NCI-H510A (cell line): ENCODE measurements at regions not wholly inside any gene's neighbourhood (a gene's known extent, or its start where the extent isn't known, plus 50 kb on each side); places are given as distances from the start of the nearest gene placed in this dataset.

Source experiments
- DNase-seq: peaks from one replicate; lab custom pipeline; 2025; lab: John Stamatoyannopoulos, UW

DNA sequence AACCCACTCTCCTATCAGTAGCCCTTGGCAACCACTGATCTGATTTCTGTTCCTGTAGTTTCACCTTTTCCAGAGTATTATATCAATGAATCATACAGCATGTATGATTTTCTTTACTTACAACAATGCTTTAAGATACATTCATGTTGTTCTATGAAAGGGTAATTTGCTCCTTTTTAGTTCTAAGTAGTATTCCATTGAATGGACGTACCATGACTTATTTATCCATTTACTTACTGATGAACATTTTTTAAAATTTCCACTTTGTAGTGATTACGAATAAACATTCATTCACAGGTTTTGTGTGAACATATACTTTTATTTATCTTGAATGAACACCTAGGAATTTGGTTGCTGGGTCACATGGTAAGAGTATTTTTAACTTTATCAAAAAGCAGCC lies 620.8 kb downstream of the HTR1A start:
- DNase-seq, result no peak

DNA sequence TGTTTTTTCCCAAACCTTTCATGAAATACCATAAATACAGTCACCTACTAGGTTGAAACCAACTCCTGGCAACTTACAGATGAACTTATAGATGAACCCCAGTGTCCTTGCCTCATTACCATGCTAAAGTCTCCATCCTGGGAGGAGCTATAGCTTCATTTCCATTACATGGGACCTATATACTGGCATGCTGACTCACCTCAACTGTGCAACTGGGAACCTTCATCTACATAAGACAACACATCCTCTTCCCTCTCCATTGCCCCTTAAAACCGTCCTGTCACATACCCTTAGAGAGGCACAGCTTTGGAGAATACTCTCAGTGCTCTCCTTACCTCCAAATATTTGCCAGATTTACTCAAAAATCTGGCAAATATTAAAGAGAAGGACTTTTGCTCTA lies 638.3 kb downstream of the HTR1A start:
- DNase-seq, result no peak

DNA sequence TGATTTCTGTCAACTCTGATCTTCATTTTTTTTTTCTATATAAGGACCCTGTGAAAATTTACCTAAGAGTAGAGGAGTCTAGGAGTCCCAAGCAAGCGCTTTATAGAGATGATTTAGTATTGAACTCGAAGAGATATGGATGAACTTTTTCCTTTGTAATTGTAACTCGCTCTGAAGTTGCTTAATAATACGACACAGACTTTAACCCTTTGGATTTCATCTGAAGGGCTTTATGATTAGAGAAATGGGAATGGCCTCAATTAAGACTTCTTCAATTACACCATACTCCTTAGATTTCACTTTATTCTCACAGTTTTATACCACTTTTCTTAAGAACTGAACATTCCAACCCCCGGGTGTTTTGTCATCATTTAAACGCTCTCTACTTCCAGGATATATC lies 647.7 kb downstream of the HTR1A start:
- no peak for DNase-seq

DNA sequence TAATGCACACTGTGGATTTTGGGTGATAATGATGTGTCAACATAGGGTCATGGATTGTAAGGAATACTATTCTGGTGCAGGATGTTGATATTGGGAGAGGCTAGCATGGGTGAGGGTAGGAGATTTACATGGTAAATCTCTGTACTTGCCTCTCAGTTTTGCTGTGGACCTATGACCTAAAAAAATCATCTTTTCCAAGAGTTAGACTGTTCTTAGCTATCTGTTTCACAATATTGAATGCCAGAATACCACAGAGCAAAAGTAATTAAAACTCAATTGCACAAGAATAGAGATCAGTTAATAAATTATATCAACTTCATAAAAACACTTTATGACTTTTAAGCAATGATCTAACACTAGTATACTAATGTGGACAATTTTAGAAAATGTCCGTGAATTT lies 651.6 kb downstream of the HTR1A start:
- no peak for DNase-seq

DNA sequence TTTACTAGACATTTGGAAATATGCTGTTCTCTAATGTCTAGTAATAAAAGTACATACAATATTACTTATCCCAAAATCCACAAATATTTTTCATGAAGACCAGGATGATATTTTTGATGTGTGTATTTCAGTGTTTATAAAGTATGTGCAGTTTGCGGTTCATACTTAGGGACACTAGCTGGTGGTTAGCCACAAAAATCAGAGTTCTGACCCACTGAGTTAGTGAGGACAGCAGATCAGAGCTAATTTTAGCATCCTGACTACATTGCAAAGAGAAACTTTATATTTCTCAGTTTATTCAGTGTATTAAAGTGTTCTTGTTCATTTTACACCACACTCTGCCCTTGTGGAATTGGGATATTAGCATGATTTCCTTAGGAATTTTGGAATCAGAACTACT lies 655.3 kb downstream of the HTR1A start:
- DNase-seq, result no peak

DNA sequence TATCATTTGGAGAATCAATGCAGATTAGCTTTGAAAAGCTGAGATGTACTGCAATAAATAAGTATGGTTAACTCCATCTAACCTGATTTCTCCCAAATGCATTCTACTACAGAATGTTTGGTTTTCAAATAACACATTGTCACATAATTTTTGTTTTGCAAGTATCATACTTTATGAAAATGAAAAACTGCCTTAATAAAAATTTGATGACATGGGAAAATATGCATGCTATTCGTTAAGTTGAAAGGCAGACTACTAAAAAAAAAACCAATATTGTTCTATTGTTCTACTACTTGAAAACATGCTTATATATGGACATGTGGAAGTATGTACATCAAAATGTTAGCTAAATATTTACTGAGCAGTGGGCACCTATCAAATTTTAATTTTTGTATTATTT lies 668.9 kb downstream of the HTR1A start:
- DNase-seq, result no peak

DNA sequence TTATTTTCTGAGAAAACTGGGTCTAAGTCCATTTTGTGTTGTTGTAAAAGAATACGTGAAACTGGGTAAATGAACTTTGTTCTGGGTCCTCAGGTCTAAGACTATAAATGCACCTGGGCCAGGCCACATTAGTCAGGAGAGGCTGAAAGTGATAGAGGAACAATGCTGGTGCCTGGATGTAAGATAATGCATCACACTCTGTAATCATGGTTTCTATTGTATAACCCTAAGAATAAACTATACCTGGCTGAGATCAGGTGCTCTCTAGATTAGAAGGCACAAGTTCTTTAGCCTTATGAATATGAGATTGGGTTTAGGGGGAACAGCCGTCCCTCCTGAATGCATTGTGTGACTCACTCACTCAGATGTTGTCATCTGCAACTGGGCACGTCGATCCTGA lies 675.5 kb downstream of the HTR1A start:
- DNase-seq, result no peak

DNA sequence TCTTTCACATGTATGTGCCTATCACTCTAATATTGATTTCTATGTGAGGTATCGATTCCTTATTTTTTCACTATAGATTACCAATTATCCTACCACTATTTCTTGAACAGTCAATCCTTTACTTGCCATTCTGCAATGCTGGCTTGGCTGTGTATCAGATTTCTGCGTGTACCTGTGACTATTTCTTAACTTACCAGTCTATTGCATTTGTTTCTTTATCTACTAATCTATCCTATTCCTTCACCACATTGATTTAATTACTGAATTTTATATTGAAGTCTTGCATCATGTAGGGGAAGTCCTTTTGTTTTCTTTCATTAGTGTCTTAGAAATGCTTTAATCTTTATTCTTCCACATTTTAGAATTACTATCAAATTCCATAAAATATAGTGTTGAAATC lies 684.8 kb downstream of the LRRC70 start:
- DNase-seq, result no peak

DNA sequence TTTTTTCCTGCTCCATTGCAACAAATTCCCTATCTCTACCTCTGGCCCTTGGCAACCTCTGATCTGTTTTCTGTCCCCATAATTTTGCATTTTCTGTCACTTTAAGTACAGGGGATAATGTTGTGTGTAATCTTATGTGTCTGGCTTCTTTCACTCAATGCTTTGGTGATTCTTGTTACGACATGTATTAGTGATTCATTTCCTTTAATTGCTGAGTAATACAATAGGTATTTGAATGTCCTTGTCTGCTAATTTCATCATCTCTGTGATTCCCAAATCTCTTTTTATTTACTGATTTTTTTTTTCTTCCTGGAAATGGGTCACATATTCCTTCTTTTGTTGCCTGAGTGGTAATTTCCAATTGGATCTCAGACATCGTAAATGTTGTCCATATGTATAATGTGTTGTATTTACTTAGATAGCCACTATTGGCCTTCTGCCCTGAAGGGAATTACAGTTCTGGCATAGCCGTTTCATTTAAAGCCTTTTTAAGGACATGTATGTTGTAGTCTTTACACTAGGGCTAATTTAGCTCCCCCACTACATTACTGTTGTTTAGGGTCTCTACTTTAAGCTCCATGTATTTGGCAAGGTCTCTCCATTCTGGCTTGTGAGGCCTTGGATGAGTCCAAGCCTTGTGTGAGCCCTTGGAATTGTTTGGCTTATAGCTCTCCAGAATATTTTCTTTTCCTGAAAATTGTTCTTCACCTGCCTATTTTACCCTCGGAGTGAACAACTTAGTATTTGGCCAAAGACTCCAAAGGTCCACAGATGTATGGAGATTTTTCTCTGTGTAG lies 683.8 kb downstream of the LRRC70 start:
- no peak for DNase-seq

DNA sequence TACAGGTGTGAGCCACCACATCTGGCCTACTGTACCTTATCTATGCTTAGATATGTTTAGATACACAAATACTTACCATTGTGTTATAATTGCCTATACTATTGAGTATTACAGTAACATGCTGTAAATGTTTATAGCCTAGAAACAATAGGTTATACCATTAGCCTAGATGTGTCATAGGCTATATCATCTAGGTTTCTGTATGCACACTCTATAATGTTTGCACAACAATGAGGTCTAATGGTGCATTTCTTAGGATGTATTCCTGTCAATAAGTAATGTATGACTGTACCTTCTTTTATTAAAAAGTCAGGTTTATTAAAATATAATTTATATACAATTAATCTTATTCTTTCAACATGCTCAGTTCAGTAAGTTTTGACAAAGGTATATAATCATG lies 683.1 kb downstream of the LRRC70 start:
- no peak for DNase-seq

DNA sequence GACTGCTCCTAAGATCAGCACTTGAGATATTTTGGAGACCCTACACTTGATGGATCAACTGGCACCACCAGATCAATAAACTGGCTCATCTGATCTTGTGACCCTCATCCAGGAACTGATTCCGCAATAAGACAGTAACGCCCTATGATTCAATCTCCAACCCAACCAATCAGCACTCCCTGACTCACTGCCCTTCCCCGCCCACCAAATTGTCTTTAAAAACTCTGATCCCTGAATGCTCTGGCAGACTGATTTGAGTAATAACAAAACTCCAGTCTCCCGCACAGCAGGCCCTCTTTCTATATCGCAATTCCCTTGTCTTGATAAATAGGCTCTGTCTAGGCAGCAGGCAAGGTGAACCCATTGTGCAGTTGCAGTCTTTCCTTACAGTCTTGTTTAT lies 677.0 kb downstream of the LRRC70 start:
- DNase-seq, result no peak

DNA sequence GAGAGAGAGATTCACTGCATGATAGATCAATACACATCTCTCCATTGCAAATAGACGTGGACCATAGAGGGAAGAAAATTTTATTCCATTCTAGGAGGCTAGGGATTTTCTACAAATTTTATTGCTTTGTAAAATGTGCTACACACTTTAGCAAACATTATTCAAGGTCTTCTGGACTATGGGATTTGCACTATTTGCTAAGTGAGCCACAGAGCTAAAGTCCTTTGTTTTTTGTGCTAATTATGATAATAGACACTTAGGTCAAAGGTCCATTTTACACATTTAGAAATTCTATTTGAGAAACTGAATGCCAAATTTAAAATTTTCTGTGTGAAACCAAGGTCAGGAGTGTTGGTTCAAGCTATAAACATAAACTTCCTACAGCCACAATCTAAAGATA lies 672.3 kb downstream of the LRRC70 start:
- DNase-seq, result no peak

DNA sequence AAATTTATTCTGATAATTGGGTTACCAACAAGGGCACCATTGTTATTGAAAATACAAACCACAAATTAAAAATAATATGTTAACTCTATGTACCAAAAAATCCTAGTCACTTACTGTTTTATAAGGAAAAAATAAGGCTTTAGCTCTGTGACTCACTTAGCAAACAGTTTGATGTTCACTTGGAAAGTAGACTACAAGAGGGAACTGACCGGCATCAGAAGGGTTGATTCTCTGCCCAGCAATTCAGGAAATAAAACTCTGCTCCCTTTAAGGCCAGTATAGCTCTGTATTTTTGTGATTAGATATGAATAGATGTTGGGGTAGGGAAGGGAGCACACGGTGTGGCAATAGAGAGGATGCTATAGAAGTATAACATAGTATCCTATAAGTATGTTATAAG lies 671.3 kb downstream of the LRRC70 start:
- DNase-seq, result no peak

DNA sequence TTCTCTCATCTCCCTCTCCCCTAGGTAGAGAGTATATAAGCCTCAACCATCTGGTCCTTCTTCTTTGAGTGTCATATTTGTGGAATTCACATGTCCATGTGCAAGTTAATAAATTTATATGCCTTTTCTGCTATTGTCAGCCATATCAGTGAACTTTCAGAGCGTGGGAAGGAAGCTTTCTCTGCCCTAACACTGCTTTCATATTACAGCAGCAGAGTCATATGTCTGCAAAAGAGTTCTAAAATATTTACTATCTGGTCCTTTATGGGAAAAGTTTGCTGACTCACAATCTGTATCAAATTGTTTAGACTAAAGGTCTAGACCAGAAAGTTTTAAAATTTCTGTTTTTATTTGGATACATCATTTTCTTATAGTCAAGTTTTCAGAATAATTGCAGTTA lies 669.0 kb downstream of the LRRC70 start:
- DNase-seq, result no peak

DNA sequence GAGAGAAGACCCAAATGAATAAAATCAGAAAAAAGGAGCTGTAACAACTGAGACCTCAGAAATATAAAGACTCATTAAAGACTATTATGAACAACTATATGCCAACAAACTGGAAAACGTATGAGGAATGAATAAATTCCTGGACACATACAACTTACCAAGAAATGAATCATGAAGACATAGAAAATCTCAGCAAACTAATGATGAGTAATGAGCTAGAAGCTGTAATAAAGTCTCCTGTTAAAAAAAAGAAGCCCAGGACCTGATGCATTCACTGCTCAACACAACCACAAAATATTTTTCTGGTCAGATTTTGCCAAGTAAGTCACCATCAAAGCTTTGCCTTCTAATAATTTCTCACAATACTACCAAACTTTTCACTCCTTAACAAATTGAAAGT lies 666.7 kb downstream of the LRRC70 start:
- DNase-seq, result no peak

DNA sequence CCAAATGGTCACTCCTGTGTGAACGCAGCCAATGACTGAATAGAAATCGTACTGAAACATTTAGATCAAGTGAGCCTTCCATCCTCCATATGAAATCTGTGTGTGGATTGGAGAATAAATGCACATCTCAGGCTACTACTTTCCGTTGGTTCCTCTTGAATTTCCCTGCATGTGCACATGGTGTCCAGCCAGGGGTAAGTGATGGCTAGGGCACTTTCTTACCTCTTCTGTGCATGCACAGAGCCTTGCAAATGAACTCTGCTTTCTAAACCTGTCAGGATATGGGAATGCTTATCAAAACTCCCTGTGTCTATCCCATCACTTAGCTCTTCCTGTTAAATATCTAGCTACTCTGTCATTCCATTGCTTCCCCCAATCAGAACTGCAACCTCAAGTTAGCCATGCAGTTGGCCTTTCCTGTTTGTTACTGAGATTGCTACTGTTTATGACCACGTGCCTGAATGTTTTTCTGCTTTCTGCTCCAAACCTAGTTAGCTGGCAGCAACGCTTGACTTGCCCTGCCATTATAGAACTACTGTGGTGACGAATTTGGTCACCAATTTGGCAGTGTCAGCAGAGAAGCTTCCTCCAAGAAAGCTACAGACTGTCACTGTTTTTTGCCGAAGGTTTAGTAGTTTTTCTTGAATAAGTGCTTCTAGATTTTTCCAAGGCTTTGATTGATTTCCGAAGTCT lies 661.6 kb downstream of the LRRC70 start:
- DNase-seq, result no peak

DNA sequence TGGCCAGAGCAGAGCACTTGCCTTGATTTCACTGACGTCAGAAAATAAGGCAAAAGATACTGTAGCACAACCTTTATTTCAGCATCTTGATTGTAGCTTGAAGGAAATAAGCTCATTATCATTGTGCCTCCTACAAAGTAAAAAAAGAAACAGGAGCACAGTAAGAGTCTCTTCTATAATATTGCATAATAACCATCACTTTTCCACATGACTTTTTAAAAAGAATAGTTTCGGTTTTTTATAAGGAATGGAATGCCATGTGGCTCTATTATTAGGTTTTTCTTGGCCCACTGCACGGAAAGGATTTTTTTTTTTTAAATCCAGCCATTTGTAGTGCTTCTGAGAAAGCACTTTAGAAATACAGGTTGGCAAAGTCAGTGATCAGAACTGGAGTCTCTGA lies 655.3 kb downstream of the LRRC70 start:
- DNase-seq, result no peak

DNA sequence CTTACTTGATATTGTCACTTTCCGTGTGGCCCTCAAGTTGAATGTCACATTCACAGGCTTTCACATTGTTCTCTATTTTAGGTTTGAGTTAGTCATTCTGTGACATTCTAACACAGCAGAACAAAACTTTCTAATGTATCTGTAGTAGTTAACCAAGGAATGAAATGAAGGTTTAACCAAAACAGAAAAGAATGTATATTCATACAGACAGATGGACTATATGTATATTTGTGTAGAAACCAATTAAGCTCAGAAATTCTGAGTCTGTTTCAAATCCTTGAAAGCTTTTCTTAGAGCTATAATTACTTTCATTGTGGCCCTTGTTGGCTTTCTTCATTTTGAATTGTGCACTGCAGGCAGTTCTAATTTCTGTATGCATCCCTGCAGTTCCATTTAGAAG lies 654.7 kb downstream of the LRRC70 start:
- no peak for DNase-seq

DNA sequence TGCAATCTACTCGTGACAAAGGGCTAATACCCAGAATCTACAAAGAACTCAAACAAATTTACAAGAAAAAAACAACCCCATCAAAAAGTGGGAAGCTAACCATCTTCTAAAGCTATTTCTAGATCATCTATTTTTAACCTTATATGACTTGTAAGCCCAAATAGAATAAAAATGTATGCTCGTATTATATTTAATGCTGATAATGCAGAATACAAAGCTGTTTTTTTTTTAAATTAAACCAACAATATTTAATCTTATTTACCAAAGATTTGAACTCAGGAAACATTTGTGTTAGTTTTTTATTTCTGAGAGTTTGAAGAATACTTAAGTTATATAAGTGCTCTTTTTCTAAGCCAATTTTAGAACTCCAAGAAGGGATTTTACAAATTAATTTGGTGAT lies 652.1 kb downstream of the LRRC70 start:
- no peak for DNase-seq

DNA sequence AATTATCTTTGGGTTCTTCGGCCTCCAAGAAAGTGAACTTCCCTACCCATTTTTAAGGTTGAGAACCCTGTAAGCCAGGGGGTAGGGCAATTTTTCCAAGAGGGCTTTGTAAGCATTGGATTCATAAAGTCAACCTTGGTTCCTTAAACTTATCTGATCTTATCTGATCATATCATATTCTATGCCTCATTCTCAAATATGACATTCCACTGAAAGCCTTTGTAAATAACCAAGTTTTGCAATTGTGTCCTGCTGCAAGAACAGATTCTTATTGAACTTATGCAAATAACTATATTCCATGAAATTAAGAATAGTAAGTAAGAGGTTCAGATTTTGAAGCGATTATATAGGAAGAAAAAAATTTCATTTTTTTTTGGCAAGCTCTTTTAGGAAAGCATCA lies 649.5 kb downstream of the LRRC70 start:
- no peak for DNase-seq

DNA sequence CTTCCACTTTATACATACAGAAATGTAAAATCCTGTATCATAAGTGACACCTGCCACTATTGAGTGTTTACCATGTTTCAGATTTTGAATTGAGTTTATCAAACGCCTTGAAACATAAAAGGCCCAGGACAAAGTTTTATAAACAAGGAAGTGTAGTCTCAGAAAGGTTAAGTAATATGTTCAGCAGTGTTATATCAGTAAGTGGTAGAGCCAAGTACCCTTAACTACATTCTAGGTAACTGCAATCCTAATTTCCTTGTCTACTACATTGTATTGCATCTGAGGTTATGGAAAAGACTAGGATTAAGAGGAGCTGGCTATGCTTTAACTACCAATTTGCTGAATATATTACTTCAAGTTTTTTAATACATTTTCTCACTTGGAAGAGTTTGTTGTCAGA lies 641.6 kb downstream of the LRRC70 start:
- DNase-seq, result no peak

DNA sequence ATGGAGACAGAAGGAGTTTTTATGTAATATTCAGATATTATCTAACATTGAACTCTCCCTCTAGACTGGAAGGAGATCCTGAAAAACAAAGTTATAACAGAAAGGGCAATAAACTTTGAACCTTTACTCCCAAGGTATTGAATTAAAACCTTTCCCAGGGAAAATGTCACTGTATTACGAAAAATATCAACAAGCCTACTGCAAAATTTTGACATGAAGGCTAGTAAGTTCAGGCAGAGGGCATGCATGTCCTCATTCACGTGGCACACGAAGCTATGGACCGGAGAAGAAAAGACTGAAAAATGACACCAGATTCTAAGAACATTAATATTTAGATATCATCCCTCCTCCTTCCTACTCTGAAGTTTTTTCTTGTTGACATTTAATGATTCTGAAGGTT lies 638.8 kb downstream of the LRRC70 start:
- no peak for DNase-seq

DNA sequence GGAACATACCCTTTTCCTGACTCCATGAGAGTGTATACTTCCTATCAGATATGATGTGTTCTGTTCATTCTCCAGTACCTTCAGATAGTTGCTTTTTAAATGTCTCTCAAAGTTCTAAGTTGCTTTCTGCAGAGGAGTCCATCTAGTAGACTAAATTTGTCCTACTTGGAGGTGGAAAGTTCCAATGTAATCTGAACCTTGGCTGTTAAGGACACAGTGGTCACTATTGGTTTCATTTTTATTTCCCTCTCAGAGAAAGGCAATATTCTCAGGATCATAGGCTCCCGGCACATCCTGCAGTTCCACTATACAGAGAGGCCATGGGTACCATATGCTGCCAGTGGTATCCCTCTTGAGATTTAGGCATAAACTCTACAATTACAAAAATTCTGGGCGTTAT lies 634.6 kb downstream of the LRRC70 start:
- no peak for DNase-seq
